Stimulated activated effector memory CD8-positive, alpha-beta T cell treated with anti-CD3 and anti-CD28 coated beads, Interleukin-12 subunit alpha, Interleukin-12 subunit beta, amount 100 ng/mL, for 72 hours (primary cell): ENCODE measurements at regions not wholly inside any gene's neighbourhood (a gene's known extent, or its start where the extent isn't known, plus 50 kb on each side); places are given as distances from the start of the nearest gene placed in this dataset.

ENCODE experiments used
- ATAC-seq: fragments of 150-1000 bp; cut with Tn5 transposase; 2 replicates; pipeline ENCODE4 v1.10.0; 2021
- DNase-seq, 2 donors: peaks; one replicate each; pipeline ENCODE4 v3.0.0; 2021 to 2022; ENCODE audit warnings: low spot score in 2 of 2
- H3K27ac Mint-ChIP-seq: one replicate; pipeline ENCODE4 v1.8.0; 2022; ENCODE audit warnings: mild to moderate bottlenecking, mixed read lengths
- H3K36me3 Mint-ChIP-seq: one replicate; pipeline ENCODE4 v1.8.0; 2022; ENCODE audit warnings: mild to moderate bottlenecking, mixed read lengths
- H3K4me1 Mint-ChIP-seq: one replicate; pipeline ENCODE4 v1.8.0; 2022; ENCODE audit warnings: mixed read lengths
- H3K4me3 Mint-ChIP-seq: one replicate; pipeline ENCODE4 v1.8.0; 2022; ENCODE audit warnings: mild to moderate bottlenecking, mixed read lengths
- H3K9me3 Mint-ChIP-seq: one replicate; pipeline ENCODE4 v1.8.0; 2022; ENCODE audit warnings: mixed read lengths

DNA sequence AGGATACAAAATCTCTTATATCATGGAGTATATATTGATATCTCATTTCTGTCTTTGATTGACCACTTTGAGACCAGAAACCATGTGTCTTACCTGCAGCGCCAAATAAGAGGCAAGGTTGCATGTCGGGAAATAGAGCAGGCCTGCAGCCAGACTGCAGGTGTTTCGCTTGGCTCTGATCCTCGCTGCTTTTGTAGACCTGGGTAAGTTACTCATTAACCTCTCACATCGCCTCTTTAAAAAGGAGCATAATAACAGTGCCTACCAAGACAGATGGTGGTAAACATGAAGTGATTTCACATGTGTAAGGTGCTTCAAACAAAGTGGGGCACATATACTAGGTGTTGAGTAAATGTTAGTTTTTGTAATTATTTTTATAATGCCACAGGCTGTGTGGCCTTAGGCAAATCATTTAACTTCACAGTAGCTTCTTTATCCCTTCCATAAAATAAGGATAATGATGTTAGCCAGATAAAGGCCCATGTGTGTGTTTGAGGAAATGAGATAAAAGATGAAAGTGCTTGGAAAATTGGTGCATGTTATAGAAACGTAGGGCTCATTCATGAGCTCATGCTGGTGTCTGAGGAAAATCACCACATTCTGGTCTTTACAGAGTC is 248.8 kb upstream of the MAP3K7 start:
- ATAC-seq (no peak), DNase-seq (no peak)
- Mint-ChIP-seq H3K27ac (no peak overlapping the region), H3K4me3 (no peak overlapping the region), H3K4me1 (no peaks in the 10 kb centered on the region), H3K36me3 (no peaks in the 10 kb centered on the region), H3K9me3 (no peaks in the 10 kb centered on the region)

DNA sequence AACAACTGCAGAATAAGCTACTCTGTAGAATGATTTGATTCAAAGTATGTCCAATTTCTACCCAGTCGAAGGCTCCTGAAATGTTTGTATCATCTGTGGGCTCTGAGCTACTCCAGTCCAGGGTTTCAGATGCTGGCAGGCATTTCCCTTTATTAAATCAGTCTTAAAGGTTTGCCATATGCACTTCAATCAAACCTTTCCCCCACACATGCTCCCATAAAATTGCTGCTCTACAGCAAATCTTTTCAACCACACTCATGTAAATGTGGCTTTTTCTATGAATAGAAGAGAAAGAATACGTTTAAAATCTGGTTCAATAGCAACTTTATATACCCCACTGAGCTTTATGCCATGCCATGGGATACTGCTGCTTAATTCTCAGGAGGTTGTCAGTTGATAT is 242.4 kb upstream of the MAP3K7 start:
- ATAC-seq = no peak
- no peaks in the 10 kb centered on the region for H3K4me1 Mint-ChIP-seq
- H3K4me3 Mint-ChIP-seq = no peak overlapping the region
- peaks cover 2% of the 10 kb centered on the region for H3K9me3 Mint-ChIP-seq
- H3K27ac Mint-ChIP-seq = no peak overlapping the region
- no peak for DNase-seq
- no peaks in the 10 kb centered on the region for H3K36me3 Mint-ChIP-seq

DNA sequence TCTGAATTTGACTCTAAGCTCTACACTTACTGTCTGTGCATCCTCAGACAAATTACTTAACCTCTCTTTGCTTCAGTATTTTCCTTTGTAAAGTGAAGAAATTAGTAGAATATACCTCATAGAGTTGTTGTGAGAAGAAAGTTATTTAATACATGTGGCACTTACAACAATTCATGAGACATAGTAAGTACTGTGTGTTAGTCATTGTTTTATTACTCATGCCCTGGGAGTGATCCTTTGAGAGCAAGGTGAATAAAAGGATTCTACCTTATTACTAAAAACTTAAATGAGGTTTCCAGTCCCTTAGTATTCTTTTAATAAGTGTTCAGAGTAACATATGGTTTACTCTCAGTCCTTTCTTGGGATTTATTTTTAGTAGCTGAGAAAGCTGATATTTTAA is 233.6 kb upstream of the MAP3K7 start:
- Mint-ChIP-seq H3K36me3 (no peaks in the 10 kb centered on the region), H3K9me3 (peaks cover 6% of the 10 kb centered on the region), H3K27ac (no peak overlapping the region), H3K4me1 (no peaks in the 10 kb centered on the region), H3K4me3 (no peak overlapping the region)
- ATAC-seq = no peak
- no peak for DNase-seq

DNA sequence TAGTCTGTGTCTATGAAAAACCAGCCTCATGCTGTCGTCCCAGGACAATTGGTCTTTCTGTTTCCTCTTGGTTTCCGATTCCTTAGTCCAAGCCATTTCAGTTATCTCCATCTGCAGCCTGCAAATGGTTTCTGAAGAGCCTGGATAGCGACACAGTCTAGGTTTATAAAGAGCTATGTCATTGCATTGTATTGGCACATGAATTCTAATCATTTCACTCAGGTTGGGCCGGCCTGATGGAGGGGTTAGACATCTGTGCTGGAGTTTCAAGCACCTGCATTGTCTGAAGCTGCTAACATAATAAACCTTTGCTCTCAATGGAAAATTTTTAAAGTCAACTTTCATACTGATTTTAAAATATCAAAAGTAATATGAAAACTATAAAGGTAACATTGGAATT is 232.6 kb upstream of the MAP3K7 start:
- Mint-ChIP-seq H3K9me3 (peaks cover 6% of the 10 kb centered on the region), H3K4me3 (no peak overlapping the region), H3K4me1 (no peaks in the 10 kb centered on the region), H3K27ac (no peak overlapping the region), H3K36me3 (no peaks in the 10 kb centered on the region)
- ATAC-seq = no peak
- DNase-seq = no peak

DNA sequence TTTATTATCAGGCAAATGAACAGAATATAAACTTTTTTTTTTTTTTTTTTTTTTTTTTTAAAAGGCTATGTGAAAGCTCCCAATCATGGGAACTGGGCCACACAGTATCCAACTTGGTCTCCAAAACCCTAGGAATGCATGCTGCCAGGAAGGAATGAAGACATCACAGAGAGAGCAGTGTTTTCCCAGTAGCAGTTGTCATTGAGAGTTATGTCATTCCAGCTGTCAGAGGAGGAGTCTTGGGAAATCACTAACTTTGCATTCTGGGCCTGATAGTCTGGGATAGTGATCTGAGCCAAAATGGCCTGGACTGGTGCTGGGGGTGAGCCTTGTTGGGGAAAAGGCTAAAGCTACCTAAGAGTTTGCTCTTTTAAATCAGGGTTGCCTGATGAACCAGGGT is 231.3 kb upstream of the MAP3K7 start:
- Mint-ChIP-seq H3K4me3 (no peak overlapping the region), H3K4me1 (no peaks in the 10 kb centered on the region), H3K27ac (no peak overlapping the region), H3K9me3 (peaks cover 6% of the 10 kb centered on the region), H3K36me3 (no peaks in the 10 kb centered on the region)
- no peak for DNase-seq
- no peak for ATAC-seq

DNA sequence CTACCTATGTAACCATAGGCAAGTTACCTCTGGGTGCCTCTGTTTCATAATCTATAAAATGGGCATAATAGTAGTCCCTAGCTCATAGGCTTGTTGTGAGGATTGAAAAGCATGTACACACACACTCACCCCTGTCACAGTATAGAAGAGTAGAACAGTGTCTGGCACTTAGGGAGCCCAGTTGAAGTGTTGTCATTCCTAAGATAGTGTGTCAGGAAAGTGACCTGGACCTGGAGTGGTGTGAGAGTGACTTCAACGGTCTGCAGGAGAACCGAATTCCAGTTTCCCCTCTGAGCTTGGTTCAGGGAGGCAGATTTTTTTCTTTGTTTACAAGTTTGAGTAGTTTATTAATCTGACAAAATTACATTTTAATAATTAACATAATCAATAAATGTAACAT is 229.9 kb upstream of the MAP3K7 start:
- no peak overlapping the region for H3K27ac Mint-ChIP-seq
- peaks cover 6% of the 10 kb centered on the region for H3K9me3 Mint-ChIP-seq
- no peak overlapping the region for H3K4me3 Mint-ChIP-seq
- no peak for ATAC-seq
- no peaks in the 10 kb centered on the region for H3K4me1 Mint-ChIP-seq
- no peak for DNase-seq
- no peaks in the 10 kb centered on the region for H3K36me3 Mint-ChIP-seq

DNA sequence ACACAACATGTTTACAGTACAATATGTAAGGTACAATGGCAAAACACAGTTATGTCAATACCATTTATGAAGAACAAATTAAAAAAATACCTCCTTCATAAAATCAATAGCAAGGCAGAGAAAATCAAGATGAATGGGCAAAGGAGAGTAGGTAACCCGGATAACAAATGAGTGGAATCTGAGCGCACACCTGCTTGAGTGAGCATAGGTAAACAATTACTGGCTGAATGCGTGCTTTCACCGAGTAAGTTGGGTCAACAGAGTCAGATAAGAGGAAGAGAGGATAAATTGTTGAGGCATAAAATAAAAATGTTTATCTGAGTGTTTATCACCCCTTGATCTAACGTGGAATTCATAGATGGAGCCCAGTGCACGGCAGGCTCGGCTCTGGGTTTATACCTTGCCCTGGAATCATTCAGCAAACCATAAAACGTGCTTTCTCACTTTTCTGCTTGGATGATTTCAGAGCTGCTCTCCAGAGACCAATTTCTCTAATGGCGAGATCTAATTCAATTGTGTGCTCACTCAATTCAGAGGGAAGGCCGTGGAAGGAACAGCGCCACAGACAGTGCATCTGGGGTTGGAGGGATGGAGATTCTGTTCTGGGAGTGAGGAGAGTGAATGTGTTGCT is 224.8 kb upstream of the MAP3K7 start:
- H3K4me1 Mint-ChIP-seq = no peaks in the 10 kb centered on the region
- no peak for ATAC-seq
- H3K4me3 Mint-ChIP-seq = no peak overlapping the region
- H3K36me3 Mint-ChIP-seq = no peaks in the 10 kb centered on the region
- no peak overlapping the region for H3K27ac Mint-ChIP-seq
- no peak for DNase-seq
- H3K9me3 Mint-ChIP-seq = peaks cover 3% of the 10 kb centered on the region

DNA sequence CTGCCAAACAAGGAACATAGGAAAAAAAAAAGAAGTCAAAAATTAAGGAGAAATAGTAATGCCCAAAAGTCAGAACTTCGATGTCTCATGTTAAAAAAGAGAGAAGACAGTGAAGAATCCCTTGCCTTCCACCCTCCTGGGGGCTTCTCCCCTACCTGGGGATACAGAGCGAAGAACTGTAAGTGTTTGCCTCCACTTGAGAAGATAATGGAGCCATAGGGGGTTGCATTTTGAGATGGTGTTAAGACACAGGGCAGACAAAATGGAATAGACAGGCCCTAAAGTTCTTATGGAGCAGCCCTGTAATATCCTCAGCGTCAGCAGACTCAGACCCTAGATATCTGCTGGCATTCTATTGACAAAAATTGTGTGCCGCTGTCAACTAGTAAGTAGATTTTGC is 222.2 kb upstream of the MAP3K7 start:
- Mint-ChIP-seq H3K27ac (no peak overlapping the region), H3K4me3 (no peak overlapping the region), H3K4me1 (no peaks in the 10 kb centered on the region), H3K36me3 (no peaks in the 10 kb centered on the region), H3K9me3 (no peaks in the 10 kb centered on the region)
- no peak for ATAC-seq
- DNase-seq = no peak

DNA sequence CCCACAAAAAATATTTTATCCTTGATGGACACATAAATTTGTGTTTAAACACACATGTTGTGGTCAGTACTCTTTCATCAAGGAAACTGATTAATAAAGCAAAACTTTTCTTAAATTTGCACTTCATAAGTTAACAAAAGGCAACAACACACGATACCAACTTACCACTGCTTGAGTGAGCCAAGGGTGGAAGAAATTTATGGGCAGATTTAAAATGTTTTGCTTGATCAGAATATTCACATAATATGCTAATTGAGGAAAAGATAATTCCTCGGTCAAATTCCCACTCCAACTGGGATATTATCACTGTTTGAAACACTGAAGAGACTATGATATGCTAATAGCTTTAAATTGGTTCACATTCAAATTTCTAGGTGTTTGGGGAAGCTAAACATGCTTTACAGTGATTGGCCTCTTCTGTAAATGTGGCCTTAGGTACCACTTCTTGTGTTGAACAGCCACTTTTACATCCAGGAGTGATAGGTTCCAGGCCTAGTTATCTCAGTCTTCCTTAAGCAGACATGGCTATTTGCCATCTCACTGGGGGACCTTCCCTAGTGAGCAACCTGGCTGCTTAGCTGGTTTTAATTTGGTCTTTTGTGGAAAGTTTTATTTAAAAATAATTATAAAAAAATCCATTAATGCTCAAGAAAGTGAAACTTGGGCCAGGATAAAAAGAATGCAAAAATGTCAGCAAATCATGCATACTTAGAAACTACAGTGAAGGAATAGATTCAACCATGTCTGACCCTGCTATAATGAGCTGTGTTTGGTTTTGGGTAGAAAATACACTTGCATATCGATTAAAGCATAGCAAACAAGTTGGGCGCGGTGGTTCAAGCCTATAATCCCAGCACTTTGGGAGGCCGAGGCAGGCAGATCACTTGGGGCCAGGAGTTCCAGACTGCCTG is 221.2 kb upstream of the MAP3K7 start:
- no peak for ATAC-seq

DNA sequence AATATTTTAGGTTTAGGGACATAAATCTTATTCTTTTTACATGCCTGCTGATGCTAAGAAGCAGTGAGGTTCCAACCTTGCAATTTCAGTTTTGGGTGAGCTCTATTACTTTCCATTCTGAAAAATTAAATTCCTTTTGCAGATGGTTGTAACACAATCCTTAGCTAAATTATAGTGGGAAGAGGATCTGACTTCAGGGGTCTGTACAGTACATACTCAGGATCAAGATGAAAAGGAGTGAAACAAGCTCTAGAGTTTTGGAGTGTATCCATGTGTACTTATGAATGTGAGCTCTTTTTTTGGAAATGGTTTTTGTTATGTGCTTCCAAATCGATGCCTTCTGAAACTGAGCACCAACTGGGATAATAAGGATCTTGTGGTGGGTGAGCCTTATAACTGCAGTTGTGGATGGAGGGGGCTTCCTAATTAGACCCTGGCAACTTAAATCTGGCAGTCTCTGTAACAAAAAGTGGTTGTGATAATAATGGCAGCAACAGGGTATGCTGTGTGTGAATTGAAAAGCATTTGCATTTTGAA is 218.8 kb upstream of the MAP3K7 start:
- Mint-ChIP-seq H3K4me3 (no peak overlapping the region), H3K27ac (no peak overlapping the region), H3K36me3 (no peaks in the 10 kb centered on the region), H3K4me1 (no peaks in the 10 kb centered on the region), H3K9me3 (no peaks in the 10 kb centered on the region)
- no peak for ATAC-seq
- DNase-seq = no peak

More for the DNA sequence above, 221.2 kb upstream of the MAP3K7 start:
- H3K4me3 Mint-ChIP-seq = no peak overlapping the region
- H3K9me3 Mint-ChIP-seq = no peaks in the 10 kb centered on the region
- no peak for DNase-seq
- no peaks in the 10 kb centered on the region for H3K4me1 Mint-ChIP-seq
- no peak overlapping the region for H3K27ac Mint-ChIP-seq
- H3K36me3 Mint-ChIP-seq = no peaks in the 10 kb centered on the region

DNA sequence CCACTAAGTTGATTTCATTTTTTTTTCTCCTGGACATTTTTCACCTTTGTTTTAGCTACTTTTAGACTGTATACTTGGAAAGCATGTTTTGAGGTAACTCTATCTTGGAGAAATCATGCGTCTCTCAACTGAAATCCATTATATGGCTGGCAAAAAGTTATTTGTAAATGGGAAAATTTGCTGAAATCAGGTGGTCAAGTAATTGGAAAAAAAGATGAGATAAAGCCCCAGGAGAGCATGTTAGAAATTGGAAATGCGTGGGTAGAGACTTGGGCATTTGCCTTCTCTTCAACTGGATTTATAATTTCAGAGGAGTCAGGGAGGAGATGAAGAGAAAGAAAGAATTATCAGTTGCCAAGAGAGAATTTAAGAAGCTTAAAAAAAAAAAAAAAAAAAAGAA is 217.1 kb upstream of the MAP3K7 start:
- no peaks in the 10 kb centered on the region for H3K36me3 Mint-ChIP-seq

DNA sequence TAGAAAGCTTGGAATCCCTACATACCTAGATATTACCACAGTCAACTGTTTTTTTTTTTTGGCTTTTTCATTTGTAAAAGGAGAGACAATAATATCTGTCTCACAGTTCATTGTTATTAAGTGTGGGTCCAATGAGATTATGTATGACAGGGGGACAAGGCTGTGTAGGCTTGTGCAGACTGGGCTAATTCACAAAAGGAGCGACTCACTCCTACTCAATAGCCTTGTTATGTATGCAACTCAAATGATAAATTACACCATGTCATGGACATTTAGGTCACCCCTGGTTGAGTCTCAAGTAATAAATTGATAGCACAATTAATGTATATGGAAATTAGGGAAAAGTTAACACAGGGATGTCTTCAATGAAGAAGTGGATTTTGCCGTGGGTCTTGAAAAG is 208.2 kb upstream of the MAP3K7 start:
- Mint-ChIP-seq H3K36me3 (no peaks in the 10 kb centered on the region), H3K9me3 (no peaks in the 10 kb centered on the region)
- ATAC-seq = no peak

More for the DNA sequence above, 217.1 kb upstream of the MAP3K7 start:
- Mint-ChIP-seq H3K4me3 (no peak overlapping the region), H3K4me1 (no peaks in the 10 kb centered on the region), H3K9me3 (no peaks in the 10 kb centered on the region), H3K27ac (no peak overlapping the region)
- ATAC-seq (no peak), DNase-seq (no peak)

DNA sequence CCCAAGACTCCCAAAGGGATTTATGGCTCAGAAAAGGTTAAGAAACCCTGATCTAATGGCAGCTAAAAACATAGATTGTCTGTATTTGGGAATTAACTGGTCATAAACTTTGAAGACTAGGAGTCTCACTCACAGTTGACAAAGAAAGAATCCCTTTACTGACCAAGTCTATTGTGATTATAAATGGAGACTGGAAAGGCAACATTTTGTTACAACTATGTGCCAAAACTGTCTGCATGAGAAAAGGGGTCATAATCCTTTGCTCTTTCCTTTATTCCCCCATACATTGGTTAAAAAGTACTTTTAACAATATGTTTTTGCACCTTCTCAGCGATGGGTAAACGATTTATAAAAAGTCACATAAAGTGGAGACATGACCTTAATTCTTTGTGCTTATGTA is 206.9 kb upstream of the MAP3K7 start:
- H3K4me1 Mint-ChIP-seq = no peaks in the 10 kb centered on the region
- H3K27ac Mint-ChIP-seq = no peak overlapping the region
- no peaks in the 10 kb centered on the region for H3K36me3 Mint-ChIP-seq
- no peaks in the 10 kb centered on the region for H3K9me3 Mint-ChIP-seq
- no peak for DNase-seq
- no peak overlapping the region for H3K4me3 Mint-ChIP-seq
- ATAC-seq = no peak

More for the DNA sequence above, 208.2 kb upstream of the MAP3K7 start:
- Mint-ChIP-seq H3K4me3 (no peak overlapping the region), H3K27ac (no peak overlapping the region), H3K4me1 (no peaks in the 10 kb centered on the region)
- no peak for DNase-seq

DNA sequence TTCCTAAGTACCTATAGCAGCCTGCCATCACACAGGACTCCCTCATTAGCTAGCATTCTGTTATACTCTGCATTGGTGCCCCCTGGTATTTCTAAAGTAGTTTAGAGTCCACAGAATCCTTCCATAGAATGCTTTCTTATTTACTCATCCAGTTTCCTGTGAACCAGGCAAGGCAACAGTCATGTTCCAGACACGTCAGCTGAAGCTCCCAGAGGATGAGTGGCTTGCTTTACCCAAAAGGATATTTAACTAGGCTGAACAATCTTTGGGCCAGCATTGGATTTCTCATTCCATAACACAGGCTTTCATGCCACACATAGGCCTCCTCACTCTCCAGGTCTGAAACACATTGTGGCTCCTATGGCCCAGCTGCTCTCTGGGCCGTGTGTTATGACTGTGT is 203.8 kb upstream of the MAP3K7 start:
- DNase-seq = no peak
- Mint-ChIP-seq H3K36me3 (no peaks in the 10 kb centered on the region), H3K4me3 (no peak overlapping the region), H3K4me1 (no peaks in the 10 kb centered on the region), H3K9me3 (no peaks in the 10 kb centered on the region), H3K27ac (no peak overlapping the region)
- no peak for ATAC-seq

DNA sequence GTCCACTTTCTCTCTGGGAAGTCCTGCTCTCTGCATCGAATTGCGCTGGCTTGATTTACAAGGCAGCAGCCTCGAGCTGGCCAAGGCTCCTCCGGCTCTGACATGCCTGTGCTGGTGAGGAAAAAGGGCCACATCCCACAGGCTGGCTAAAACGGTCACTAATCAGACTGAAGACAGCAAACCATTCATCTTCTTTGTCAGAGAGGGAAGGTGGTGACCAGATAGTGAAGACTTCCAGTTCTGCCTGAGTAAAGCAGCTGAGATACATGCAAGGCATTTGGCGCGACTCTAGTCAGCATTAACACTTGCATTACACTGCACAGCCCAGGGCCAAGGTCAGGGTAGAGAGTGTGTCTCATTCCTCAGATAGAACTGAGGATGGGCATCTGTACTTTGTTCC is 203.2 kb upstream of the MAP3K7 start:
- Mint-ChIP-seq H3K9me3 (no peaks in the 10 kb centered on the region), H3K4me1 (no peaks in the 10 kb centered on the region), H3K36me3 (no peaks in the 10 kb centered on the region), H3K4me3 (no peak overlapping the region), H3K27ac (no peak overlapping the region)
- DNase-seq = no peak
- no peak for ATAC-seq

DNA sequence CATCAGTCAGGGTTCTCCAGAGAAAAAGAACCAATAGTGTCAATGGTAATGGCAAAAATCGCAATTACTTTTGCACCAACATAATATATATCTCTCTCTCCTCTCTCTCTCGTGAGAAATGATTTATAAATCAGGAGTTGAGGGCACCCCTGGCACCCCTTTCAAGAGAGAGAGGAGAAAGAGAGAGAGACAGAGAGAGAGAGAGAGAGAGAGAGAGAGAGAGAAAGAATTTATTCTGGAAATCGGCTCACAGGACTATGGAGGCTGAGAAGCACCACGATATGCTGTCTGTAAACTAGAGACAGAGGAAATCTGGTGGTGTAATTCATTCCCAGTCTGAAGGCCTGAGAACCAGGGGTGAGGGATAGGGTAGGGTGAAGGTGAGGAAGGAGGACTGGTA is 201.9 kb upstream of the MAP3K7 start:
- ATAC-seq = no peak
- DNase-seq = no peak
- no peak overlapping the region for H3K27ac Mint-ChIP-seq
- H3K36me3 Mint-ChIP-seq = no peaks in the 10 kb centered on the region
- H3K4me1 Mint-ChIP-seq = no peaks in the 10 kb centered on the region
- no peak overlapping the region for H3K4me3 Mint-ChIP-seq
- no peaks in the 10 kb centered on the region for H3K9me3 Mint-ChIP-seq
